ENCODE measurements at regions not wholly inside any gene's neighbourhood (a gene's known extent, or its start where the extent isn't known, plus 50 kb on each side); places are given as distances from the start of the nearest gene placed in this dataset.
A peak's percentile ranks its signal among the peaks of the same experiment; 100 is the strongest.
"Not testable (repeated sequence)": the region's sequence is repeated elsewhere in the genome, so short reads cannot be mapped to it uniquely, and the experiment has no call there.

GRCh38 chr2:185279999-185280398 is 458.6 kb upstream of the FSIP2 start:
- no peak overlapping the region for H2AFZ ChIP-seq (ENCODE audit: low read length)
- H3K4me2 ChIP-seq (ENCODE audit: low read depth, low read length, poor library complexity, severe bottlenecking), result no peak overlapping the region
- no peaks in the 10 kb centered on the region for H3K4me1 ChIP-seq (ENCODE audit: low read length)
- H3K9me3 ChIP-seq (ENCODE audit: low read length), result no peaks in the 10 kb centered on the region
- H3K4me3 ChIP-seq (ENCODE audit: low read length), result no peak overlapping the region
- no peaks in the 10 kb centered on the region for H3K27me3 ChIP-seq (ENCODE audit: low read length)
- H3K27ac ChIP-seq (ENCODE audit: low read length), result no peak overlapping the region
- no peaks in the 10 kb centered on the region for H3K9me2 ChIP-seq (replicated peaks; ENCODE audit: insufficient read depth, low read length)
- DNase-seq, result peak; percentile 54
- no peak overlapping the region for H3K9ac ChIP-seq (ENCODE audit: low read length)
- no peaks in the 10 kb centered on the region for H3K79me2 ChIP-seq (ENCODE audit: low read length)
- H3K36me3 ChIP-seq (ENCODE audit: insufficient read depth, low read length), result no peaks in the 10 kb centered on the region
- H4K20me1 ChIP-seq (ENCODE audit: insufficient read depth, low read depth, low read length), result no peaks in the 10 kb centered on the region

- H3K4me2 ChIP-seq (ENCODE audit: low read depth, low read length, poor library complexity, severe bottlenecking), result no peak overlapping the region
- no peaks in the 10 kb centered on the region for H3K79me2 ChIP-seq (ENCODE audit: low read length)
- no peak overlapping the region for H2AFZ ChIP-seq (ENCODE audit: low read length)
- H3K4me1 ChIP-seq (ENCODE audit: low read length), result no peaks in the 10 kb centered on the region
- DNase-seq, result no peak
- no peaks in the 10 kb centered on the region for H3K9me3 ChIP-seq (ENCODE audit: low read length)
- H4K20me1 ChIP-seq (ENCODE audit: insufficient read depth, low read depth, low read length), result no peaks in the 10 kb centered on the region
- H3K27me3 ChIP-seq (ENCODE audit: low read length), result no peaks in the 10 kb centered on the region
- H3K4me3 ChIP-seq (ENCODE audit: low read length), result no peak overlapping the region
- no peaks in the 10 kb centered on the region for H3K36me3 ChIP-seq (ENCODE audit: insufficient read depth, low read length)
- no peak overlapping the region for H3K9ac ChIP-seq (ENCODE audit: low read length)
- H3K27ac ChIP-seq (ENCODE audit: low read length), result no peak overlapping the region
- H3K9me2 ChIP-seq (replicated peaks; ENCODE audit: insufficient read depth, low read length), result no peaks in the 10 kb centered on the region
Measured at GRCh38 chr2:185284696-185285095, 453.9 kb upstream of the FSIP2 start.

- H3K27me3 ChIP-seq (ENCODE audit: low read length); H3K36me3 ChIP-seq (ENCODE audit: insufficient read depth, low read length); H4K20me1 ChIP-seq (ENCODE audit: insufficient read depth, low read depth, low read length); H3K9me3 ChIP-seq (ENCODE audit: low read length); H2AFZ ChIP-seq (ENCODE audit: low read length); H3K4me1 ChIP-seq (ENCODE audit: low read length); H3K4me3 ChIP-seq (ENCODE audit: low read length); H3K27ac ChIP-seq (ENCODE audit: low read length); DNase-seq; H3K9me2 ChIP-seq (replicated peaks; ENCODE audit: insufficient read depth, low read length); H3K79me2 ChIP-seq (ENCODE audit: low read length); H3K4me2 ChIP-seq (ENCODE audit: low read depth, low read length, poor library complexity, severe bottlenecking); H3K9ac ChIP-seq (ENCODE audit: low read length): not testable (repeated sequence)
Measured at GRCh38 chr2:185290012-185290411, 448.6 kb upstream of the FSIP2 start.

GRCh38 chr2:185291035-185291647 is 447.5 kb upstream of the FSIP2 start:
- peak; percentile 81 for DNase-seq

GRCh38 chr2:185299867-185300266 is 438.7 kb upstream of the FSIP2 start:
- no peaks in the 10 kb centered on the region for H4K20me1 ChIP-seq (ENCODE audit: insufficient read depth, low read depth, low read length)
- H3K79me2 ChIP-seq (ENCODE audit: low read length), result no peaks in the 10 kb centered on the region
- no peak overlapping the region for H3K4me2 ChIP-seq (ENCODE audit: low read depth, low read length, poor library complexity, severe bottlenecking)
- H3K9ac ChIP-seq (ENCODE audit: low read length), result no peak overlapping the region
- H3K9me3 ChIP-seq (ENCODE audit: low read length), result no peaks in the 10 kb centered on the region
- no peaks in the 10 kb centered on the region; the same call in 1 of the 2 replicates for H3K9me2 ChIP-seq (replicated peaks; ENCODE audit: insufficient read depth, low read length)
- H3K27ac ChIP-seq (ENCODE audit: low read length), result no peak overlapping the region
- no peak overlapping the region for H3K4me3 ChIP-seq (ENCODE audit: low read length)
- no peaks in the 10 kb centered on the region for H3K4me1 ChIP-seq (ENCODE audit: low read length)
- no peaks in the 10 kb centered on the region for H3K27me3 ChIP-seq (ENCODE audit: low read length)
- H2AFZ ChIP-seq (ENCODE audit: low read length), result no peak overlapping the region
- no peaks in the 10 kb centered on the region for H3K36me3 ChIP-seq (ENCODE audit: insufficient read depth, low read length)
- no peak for DNase-seq

More at GRCh38 chr2:185291035-185291647, 447.5 kb upstream of the FSIP2 start:
- Histone ChIP-seq H3K4me3 (ENCODE audit: low read length) (no peak overlapping the region), H3K27ac (ENCODE audit: low read length) (no peak overlapping the region), H4K20me1 (ENCODE audit: insufficient read depth, low read depth, low read length) (no peaks in the 10 kb centered on the region), H3K27me3 (ENCODE audit: low read length) (no peaks in the 10 kb centered on the region), H3K9me2 (replicated peaks; ENCODE audit: insufficient read depth, low read length) (no peaks in the 10 kb centered on the region), H3K9ac (ENCODE audit: low read length) (no peak overlapping the region), H3K4me1 (ENCODE audit: low read length) (no peaks in the 10 kb centered on the region), H3K36me3 (ENCODE audit: insufficient read depth, low read length) (no peaks in the 10 kb centered on the region), H3K4me2 (ENCODE audit: low read depth, low read length, poor library complexity, severe bottlenecking) (no peak overlapping the region), H3K9me3 (ENCODE audit: low read length) (no peaks in the 10 kb centered on the region), H2AFZ (ENCODE audit: low read length) (no peak overlapping the region), H3K79me2 (ENCODE audit: low read length) (no peaks in the 10 kb centered on the region)

GRCh38 chr2:185306119-185306518 is 432.5 kb upstream of the FSIP2 start:
- DNase-seq, result no peak
- Histone ChIP-seq H3K4me1 (ENCODE audit: low read length) (no peaks in the 10 kb centered on the region), H3K4me3 (ENCODE audit: low read length) (no peak overlapping the region), H3K9me3 (ENCODE audit: low read length) (no peaks in the 10 kb centered on the region), H2AFZ (ENCODE audit: low read length) (no peak overlapping the region), H3K27ac (ENCODE audit: low read length) (no peak overlapping the region), H3K36me3 (ENCODE audit: insufficient read depth, low read length) (no peaks in the 10 kb centered on the region), H3K79me2 (ENCODE audit: low read length) (no peaks in the 10 kb centered on the region), H3K9me2 (replicated peaks; ENCODE audit: insufficient read depth, low read length) (no peaks in the 10 kb centered on the region; the same call in 1 of the 2 replicates), H4K20me1 (ENCODE audit: insufficient read depth, low read depth, low read length) (no peaks in the 10 kb centered on the region), H3K4me2 (ENCODE audit: low read depth, low read length, poor library complexity, severe bottlenecking) (no peak overlapping the region), H3K9ac (ENCODE audit: low read length) (no peak overlapping the region), H3K27me3 (ENCODE audit: low read length) (no peaks in the 10 kb centered on the region)

GRCh38 chr2:185316383-185316782 is 422.2 kb upstream of the FSIP2 start:
- Histone ChIP-seq H2AFZ (ENCODE audit: low read length) (no peak overlapping the region), H3K4me3 (ENCODE audit: low read length) (no peak overlapping the region), H4K20me1 (ENCODE audit: insufficient read depth, low read depth, low read length) (no peaks in the 10 kb centered on the region), H3K79me2 (ENCODE audit: low read length) (no peaks in the 10 kb centered on the region), H3K9me2 (replicated peaks; ENCODE audit: insufficient read depth, low read length) (0 out of 2 replicates have a peak, but pooled peaks cover 2% of the 10 kb centered on the region), H3K36me3 (ENCODE audit: insufficient read depth, low read length) (no peaks in the 10 kb centered on the region), H3K27me3 (ENCODE audit: low read length) (no peaks in the 10 kb centered on the region), H3K27ac (ENCODE audit: low read length) (no peak overlapping the region), H3K9me3 (ENCODE audit: low read length) (no peaks in the 10 kb centered on the region), H3K4me1 (ENCODE audit: low read length) (no peaks in the 10 kb centered on the region), H3K4me2 (ENCODE audit: low read depth, low read length, poor library complexity, severe bottlenecking) (no peak overlapping the region), H3K9ac (ENCODE audit: low read length) (no peak overlapping the region)
- no peak for DNase-seq

- H3K27ac ChIP-seq (ENCODE audit: low read length), result no peak overlapping the region
- DNase-seq, result no peak
- H3K9me2 ChIP-seq (replicated peaks; ENCODE audit: insufficient read depth, low read length), result no peaks in the 10 kb centered on the region
- no peaks in the 10 kb centered on the region for H3K4me1 ChIP-seq (ENCODE audit: low read length)
- no peak overlapping the region for H3K4me2 ChIP-seq (ENCODE audit: low read depth, low read length, poor library complexity, severe bottlenecking)
- no peaks in the 10 kb centered on the region for H3K9me3 ChIP-seq (ENCODE audit: low read length)
- no peaks in the 10 kb centered on the region for H4K20me1 ChIP-seq (ENCODE audit: insufficient read depth, low read depth, low read length)
- H3K79me2 ChIP-seq (ENCODE audit: low read length), result no peaks in the 10 kb centered on the region
- no peak overlapping the region for H2AFZ ChIP-seq (ENCODE audit: low read length)
- H3K9ac ChIP-seq (ENCODE audit: low read length), result no peak overlapping the region
- H3K4me3 ChIP-seq (ENCODE audit: low read length), result no peak overlapping the region
- H3K27me3 ChIP-seq (ENCODE audit: low read length), result no peaks in the 10 kb centered on the region
- H3K36me3 ChIP-seq (ENCODE audit: insufficient read depth, low read length), result no peaks in the 10 kb centered on the region
Measured at GRCh38 chr2:185318271-185318724, 420.3 kb upstream of the FSIP2 start.
